HCT116 (cell line): ENCODE measurements at regions not wholly inside any gene's neighbourhood (a gene's known extent, or its start where the extent isn't known, plus 50 kb on each side); places are given as distances from the start of the nearest gene placed in this dataset.

Source experiments
- ATAC-seq: fragments of 200-7000 bp; cut with Tn5 transposase; 2 replicates; pipeline ENCODE4 v1.9.1; 2020; ENCODE audit warnings: mild to moderate bottlenecking, moderate library complexity
- BruUV-seq: library from RNA; stranded (reverse); fragments of 400-500 nt; replicated peaks from 2 replicates; lab custom pipeline; 2021; lab: Mats Ljungman, UMichigan
- CTCF ChIA-PET: fragments of 300-600 bp; sonication (Branson Sonifier 250); formaldehyde crosslinking; loops from one replicate; lab custom pipeline; 2021; ENCODE audit warnings: antibody characterized with exemption; lab: Charles Lee
- POLR2A ChIA-PET: fragments of 300-600, 350-600 bp; sonication (Branson Sonifier 250); formaldehyde crosslinking; loops from one replicate; lab custom pipeline; 2021; ENCODE audit warnings: antibody characterized with exemption; lab: Charles Lee
- RAD21 ChIA-PET, 2 experiments: fragments of 300-600 bp; sonication (Branson Sonifier 250); formaldehyde crosslinking; loops; one replicate each; lab custom pipeline; 2023; ENCODE audit warnings: low total read pairs in 2 of 2; ENCODE audit not compliant: uncharacterized antibody in 2 of 2, unreplicated experiment in 2 of 2, low non-redundant PET in 1 of 2; lab: Charles Lee
- DNase-seq: peaks from one replicate; pipeline ENCODE4 v3.0.0-alpha.2; 2010; ENCODE audit warnings: low read depth, low spot score
- H2AFZ ChIP-seq: fragments of 200-600 bp; shearing (Covaris generic), sonication (generic); 2 replicates; pipeline ENCODE4 v1.6.1; 2017; ENCODE audit warnings: low read depth, mixed run types, mixed read lengths, antibody characterized with exemption, low read length; ENCODE audit not compliant: poor library complexity, severe bottlenecking
- H3K27ac ChIP-seq: 2 replicates; pipeline ENCODE4 v1.5.1; 2012; ENCODE audit warnings: low read depth, low read length
- H3K27me3 ChIP-seq: fragments of 200-600 bp; sonication (generic); 2 replicates; pipeline ENCODE4 v1.6.1; 2016; ENCODE audit warnings: mixed run types, low read length, mixed read lengths; ENCODE audit not compliant: insufficient read depth
- H3K36me3 ChIP-seq, 2 experiments: fragments of 200-500 bp in 1 of 2; fragments of 200-600 bp in 1 of 2; sonication (Bioruptor generic) in 1 of 2; sonication (generic) in 1 of 2; 2 replicates each; pipeline versions ENCODE4 v1.5.1 to v1.6.1; 2014 to 2016; ENCODE audit warnings: low read length in 2 of 2, inconsistent platforms in 1 of 2, mixed read lengths in 1 of 2, mixed run types in 1 of 2; ENCODE audit not compliant: insufficient read depth in 2 of 2, control insufficient read depth in 1 of 2
- H3K4me1 ChIP-seq, 2 experiments: fragments of 200-600 bp in 1 of 2; sonication (generic) in 1 of 2; 2 replicates each; pipeline versions ENCODE4 v1.5.1 to v1.6.1; 2012 to 2017; ENCODE audit warnings: low read length in 2 of 2, inconsistent platforms in 1 of 2, mild to moderate bottlenecking in 1 of 2, mixed read lengths in 1 of 2, mixed run types in 1 of 2, moderate library complexity in 1 of 2; ENCODE audit not compliant: insufficient read depth in 2 of 2, control insufficient read depth in 1 of 2
- H3K4me2 ChIP-seq: fragments of 200-600 bp; sonication (generic); 2 replicates; pipeline ENCODE4 v1.6.1; 2017; ENCODE audit warnings: mixed run types, low read length, mixed read lengths
- H3K4me3 ChIP-seq, 2 experiments: fragments of 200-600 bp in 1 of 2; sonication (generic) in 1 of 2; replicated peaks in 1 of 2; 2 replicates each; pipeline ENCODE4 v1.5.1; 2011 to 2016; ENCODE audit warnings: low read length in 2 of 2, control low read depth in 1 of 2, low read depth in 1 of 2, mild to moderate bottlenecking in 1 of 2, mixed read lengths in 1 of 2, mixed run types in 1 of 2
- H3K79me2 ChIP-seq: fragments of 200-600 bp; sonication (generic); 2 replicates; pipeline ENCODE4 v1.6.1; 2017; ENCODE audit warnings: mild to moderate bottlenecking, mixed run types, low read length, moderate library complexity, mixed read lengths; ENCODE audit not compliant: insufficient read depth
- H3K9ac ChIP-seq: fragments of 200-600 bp; sonication (generic); 2 replicates; pipeline ENCODE4 v1.6.1; 2016; ENCODE audit warnings: low read length, mixed read lengths
- H3K9me2 ChIP-seq: fragments of 200-600 bp; sonication (generic), shearing (Covaris generic); 2 replicates; pipeline ENCODE4 v1.6.1; 2017; ENCODE audit warnings: mixed run types, mild to moderate bottlenecking, moderate library complexity; ENCODE audit not compliant: insufficient read depth
- H3K9me3 ChIP-seq, 2 experiments: fragments of 200-500 bp in 1 of 2; fragments of 200-600 bp in 1 of 2; sonication (Bioruptor generic) in 1 of 2; sonication (generic) in 1 of 2; 2 replicates each; pipeline ENCODE4 v1.6.1; 2014 to 2017; ENCODE audit warnings: low read length in 2 of 2, mixed read lengths in 2 of 2, inconsistent platforms in 1 of 2, low read depth in 1 of 2, mild to moderate bottlenecking in 1 of 2, mixed run types in 1 of 2, moderate library complexity in 1 of 2; ENCODE audit not compliant: control insufficient read depth in 1 of 2, insufficient read depth in 1 of 2
- H4K20me1 ChIP-seq: fragments of 200-600 bp; sonication (generic), shearing (Covaris generic); 2 replicates; pipeline ENCODE4 v1.6.1; 2017; ENCODE audit warnings: mixed run types, mild to moderate bottlenecking, moderate library complexity; ENCODE audit not compliant: insufficient read depth
- CEBPB ChIP-seq: IDR thresholded peaks from 2 replicates; pipeline ENCODE4 v1.6.1; 2012; ENCODE audit warnings: low read depth
- CTCF ChIP-seq, 3 experiments: fragments of 200-600 bp in 1 of 3; sonication (generic) in 1 of 3; IDR thresholded peaks in 2 of 3; conservative IDR thresholded peaks in 1 of 3; 2 replicates each; pipeline ENCODE4 v1.5.1; 2012 to 2017; ENCODE audit warnings: low read depth in 2 of 3, low read length in 2 of 3, antibody characterized with exemption in 1 of 3, borderline replicate concordance in 1 of 3, control low read depth in 1 of 3, mild to moderate bottlenecking in 1 of 3, mixed read lengths in 1 of 3, mixed run types in 1 of 3, moderate library complexity in 1 of 3; ENCODE audit not compliant: insufficient read depth in 1 of 3
- FOSL1 ChIP-seq: IDR thresholded peaks from 2 replicates; pipeline ENCODE4 v1.6.1; 2012; ENCODE audit warnings: low read depth
- JUND ChIP-seq: IDR thresholded peaks from 2 replicates; pipeline ENCODE4 v1.6.1; 2012
- POLR2A ChIP-seq: IDR thresholded peaks from 2 replicates; pipeline ENCODE4 v1.7.0; 2011; ENCODE audit warnings: borderline replicate concordance; ENCODE audit not compliant: insufficient read depth, insufficient read length; ENCODE audit errors: extremely low read depth
- RAD21 ChIP-seq: IDR thresholded peaks from 2 replicates; pipeline ENCODE4 v1.6.1; 2012; ENCODE audit warnings: low read depth, mild to moderate bottlenecking
- SRF ChIP-seq: IDR thresholded peaks from 2 replicates; pipeline ENCODE4 v1.6.1; 2012; ENCODE audit warnings: low read depth
- TCF7L2 ChIP-seq: IDR thresholded peaks from 2 replicates; pipeline ENCODE4 v1.7.0; 2011; ENCODE audit warnings: borderline replicate concordance, inconsistent platforms; ENCODE audit not compliant: insufficient read depth, insufficient read length; ENCODE audit errors: extremely low read depth
- YY1 ChIP-seq: IDR thresholded peaks from 2 replicates; pipeline ENCODE4 v1.6.1; 2011; ENCODE audit warnings: low read length, low read depth, moderate library complexity, mild to moderate bottlenecking; ENCODE audit not compliant: insufficient replicate concordance; ENCODE audit errors: extremely low read depth
- ZBTB33 ChIP-seq: IDR thresholded peaks from 2 replicates; pipeline ENCODE4 v1.6.1; 2011; ENCODE audit warnings: mild to moderate bottlenecking, low read length, moderate library complexity; ENCODE audit not compliant: insufficient replicate concordance; ENCODE audit errors: extremely low read depth
- ZFX ChIP-seq: fragments of 450-650 bp; IDR thresholded peaks from 2 replicates; pipeline ENCODE4 v1.6.1; 2017
- ZNF274 ChIP-seq: fragments of 200-500 bp; sonication (Bioruptor generic); IDR thresholded peaks from 2 replicates; pipeline ENCODE4 v1.6.1; 2014; ENCODE audit warnings: mild to moderate bottlenecking, low read depth, low read length, inconsistent platforms
- intact Hi-C: fragments of 100-400 bp; cut with micrococcal nuclease; formaldehyde crosslinking; loops from 2 replicates; pipeline ENCODE4 v1.10.0; 2022
- TF ChIP-seq, protein P1 (sequence below): IDR thresholded peaks from 2 replicates; pipeline ENCODE4 v1.6.1; 2012

DNA sequence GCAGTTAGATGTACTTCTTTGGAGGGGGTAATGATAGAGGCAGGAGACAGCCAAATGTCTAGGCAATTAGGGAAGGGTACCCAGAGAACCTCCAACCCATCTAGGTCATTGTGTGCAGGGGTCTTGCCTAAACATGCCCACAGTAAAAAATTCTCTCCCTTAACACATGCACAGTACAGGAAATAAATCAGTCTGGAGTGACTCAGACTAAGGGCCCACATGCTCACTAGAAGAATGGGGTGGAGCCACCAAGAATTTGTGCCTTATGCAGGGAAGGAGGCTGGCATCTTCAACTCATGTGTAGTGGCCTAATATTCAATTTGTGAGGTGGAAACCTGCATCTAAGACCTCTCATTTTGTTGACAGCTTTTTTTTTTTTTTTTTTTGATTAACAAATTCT, 945.3 kb upstream of the GRIA3 start (continued):
- TF ChIP-seq CTCF (IDR thresholded peaks at IDR 0.05 in 2 of 3, conservative IDR thresholded peaks at IDR 0.05 in 1 of 3; ENCODE audit: borderline replicate concordance in 1 of 3, insufficient read depth in 1 of 3, low read depth in 2 of 3, low read length in 2 of 3) (no peak), JUND (no peak), YY1 (no peak), POLR2A (no peak)
- TF ChIP-seq, protein P1, sequence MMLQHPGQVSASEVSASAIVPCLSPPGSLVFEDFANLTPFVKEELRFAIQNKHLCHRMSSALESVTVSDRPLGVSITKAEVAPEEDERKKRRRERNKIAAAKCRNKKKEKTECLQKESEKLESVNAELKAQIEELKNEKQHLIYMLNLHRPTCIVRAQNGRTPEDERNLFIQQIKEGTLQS: no peak

GRCh38 chrX:122241959-122242358, 942.1 kb upstream of the GRIA3 start:
- no peak overlapping the region for H3K4me3 ChIP-seq
- no peak overlapping the region for H2AFZ ChIP-seq
- H3K9me2 ChIP-seq: no peaks in the 10 kb centered on the region
- POLR2A ChIA-PET: no interaction called here
- H3K36me3 ChIP-seq: no peaks in the 10 kb centered on the region
- CTCF ChIA-PET: no interaction called here
- no peak for ATAC-seq
- H3K27me3 ChIP-seq: no peaks in the 10 kb centered on the region
- no peak for DNase-seq
- RAD21 ChIA-PET: no interaction called here
- H3K9ac ChIP-seq: no peak overlapping the region
- no peak for TF ChIP-seq ZFX
- no peak for TF ChIP-seq ZNF274
- TF ChIP-seq CTCF (IDR thresholded peaks at IDR 0.05 in 2 of 3, conservative IDR thresholded peaks at IDR 0.05 in 1 of 3; ENCODE audit: borderline replicate concordance in 1 of 3, insufficient read depth in 1 of 3, low read depth in 2 of 3, low read length in 2 of 3): no peak
- no peak for TF ChIP-seq POLR2A
- TF ChIP-seq, protein P1: no peak
- TF ChIP-seq ZBTB33: no peak
- TF ChIP-seq CEBPB: no peak
- TF ChIP-seq FOSL1: no peak
- no peak for TF ChIP-seq TCF7L2
- no peak for TF ChIP-seq SRF
- no peak for TF ChIP-seq RAD21
- no TSS peak for BruUV-seq
- H3K27ac ChIP-seq: no peak overlapping the region
- H3K9me3 ChIP-seq: no peaks in the 10 kb centered on the region
- no peaks in the 10 kb centered on the region for H4K20me1 ChIP-seq
- no peaks in the 10 kb centered on the region for H3K4me1 ChIP-seq
- no peaks in the 10 kb centered on the region for H3K79me2 ChIP-seq
- no peak overlapping the region for H3K4me2 ChIP-seq
- intact Hi-C loops: no loop called here
